PC-3 (cell line): ENCODE measurements at regions not wholly inside any gene's neighbourhood (a gene's known extent, or its start where the extent isn't known, plus 50 kb on each side); places are given as distances from the start of the nearest gene placed in this dataset.

Experiments
- ATAC-seq: fragments of 200-7000 bp; cut with Tn5 transposase; 2 replicates; pipeline ENCODE4 v1.9.1; 2020; ENCODE audit warnings: mild to moderate bottlenecking, moderate library complexity
- BruUV-seq: library from RNA; stranded (reverse); fragments of 400-500 nt; replicated peaks from 2 replicates; lab custom pipeline; 2021; lab: Mats Ljungman, UMichigan
- CTCF ChIA-PET: fragments of 300-600 bp; sonication (Branson Sonifier 250); formaldehyde crosslinking; loops from one replicate; lab custom pipeline; 2022; ENCODE audit warnings: antibody characterized with exemption; lab: Charles Lee
- POLR2A ChIA-PET: fragments of 300-600 bp; sonication (Branson Sonifier 250); formaldehyde crosslinking; loops from one replicate; lab custom pipeline; 2022; ENCODE audit warnings: antibody characterized with exemption; ENCODE audit not compliant: unreplicated experiment; lab: Charles Lee
- DNase-seq: peaks from one replicate; pipeline ENCODE4 v3.0.0-alpha.2; 2015
- H2AFZ ChIP-seq: fragments of 300-600 bp; sonication (generic); 2 replicates; pipeline ENCODE4 v1.6.0; 2016; ENCODE audit warnings: antibody characterized with exemption, low read length
- H3F3A ChIP-seq: fragments of 300-600 bp; sonication (generic); one replicate; pipeline ENCODE4 v1.6.0; 2017; ENCODE audit warnings: antibody characterized with exemption, low read length, control low read depth, mild to moderate bottlenecking; ENCODE audit not compliant: unreplicated experiment
- H3K27ac ChIP-seq: fragments of 300-600 bp; sonication (generic); 2 replicates; pipeline ENCODE4 v1.5.1; 2016; ENCODE audit warnings: mild to moderate bottlenecking, low read length
- H3K27me3 ChIP-seq: fragments of 300-600 bp; sonication (generic); 2 replicates; pipeline ENCODE4 v1.6.1; 2016; ENCODE audit warnings: low read length, mixed read lengths
- H3K36me3 ChIP-seq: fragments of 300-600 bp; sonication (generic); 2 replicates; pipeline ENCODE4 v1.6.1; 2016; ENCODE audit warnings: low read depth, mixed run types, low read length, mixed read lengths
- H3K4me1 ChIP-seq: fragments of 300-600 bp; sonication (generic); 2 replicates; pipeline ENCODE4 v1.5.1; 2016; ENCODE audit warnings: low read length; ENCODE audit not compliant: insufficient read depth
- H3K4me2 ChIP-seq: fragments of 300-600 bp; sonication (generic); 2 replicates; pipeline ENCODE4 v1.6.0; 2016; ENCODE audit warnings: low read length
- H3K4me3 ChIP-seq: fragments of 300-600 bp; sonication (generic); 2 replicates; pipeline ENCODE4 v1.5.1; 2016; ENCODE audit warnings: mild to moderate bottlenecking, low read length, mixed read lengths
- H3K79me2 ChIP-seq: fragments of 300-600 bp; sonication (generic); 2 replicates; pipeline ENCODE4 v1.6.1; 2017; ENCODE audit warnings: low read length, mixed read lengths
- H3K9ac ChIP-seq: fragments of 300-600 bp; sonication (generic); 2 replicates; pipeline ENCODE4 v1.6.0; 2016; ENCODE audit warnings: mild to moderate bottlenecking, low read length
- H3K9me2 ChIP-seq: fragments of 300-600 bp; sonication (generic); replicated peaks from 2 replicates; pipeline ENCODE4 v1.6.1; 2016; ENCODE audit warnings: mixed run types, low read length, mixed read lengths
- H3K9me3 ChIP-seq: fragments of 300-600 bp; sonication (generic); 2 replicates; pipeline ENCODE4 v1.6.1; 2016; ENCODE audit warnings: low read length, mixed read lengths
- H4K20me1 ChIP-seq: fragments of 300-600 bp; sonication (generic); 2 replicates; pipeline ENCODE4 v1.6.1; 2016; ENCODE audit warnings: low read length, mixed read lengths
- EZH2 ChIP-seq: fragments of 300-600 bp; sonication (generic); IDR thresholded peaks from one replicate; pipeline ENCODE4 v1.6.1; 2017; ENCODE audit warnings: antibody characterized with exemption, mild to moderate bottlenecking, low read length; ENCODE audit not compliant: unreplicated experiment
- EZH2phosphoT487 ChIP-seq: fragments of 300-600 bp; sonication (generic); IDR thresholded peaks from 2 replicates; pipeline ENCODE4 v1.6.1; 2018; ENCODE audit warnings: mild to moderate bottlenecking, antibody characterized with exemption, low read length, borderline replicate concordance
- intact Hi-C: fragments of 100-400 bp; cut with micrococcal nuclease; formaldehyde crosslinking; loops from 2 replicates; pipeline ENCODE4 v1.9.0; 2023
- TF ChIP-seq, protein P1 (sequence below): fragments of 300-600 bp; sonication (generic); conservative IDR thresholded peaks from 2 replicates; pipeline ENCODE4 v1.5.1; 2017; ENCODE audit warnings: antibody characterized with exemption, low read depth, mild to moderate bottlenecking, low read length

- H3K27ac ChIP-seq: no peak overlapping the region
- no peaks in the 10 kb centered on the region for H3F3A ChIP-seq
- no peaks in the 10 kb centered on the region for H3K36me3 ChIP-seq
- no peak for TF ChIP-seq EZH2phosphoT487
- TF ChIP-seq EZH2: no peak
- TF ChIP-seq, protein P1, sequence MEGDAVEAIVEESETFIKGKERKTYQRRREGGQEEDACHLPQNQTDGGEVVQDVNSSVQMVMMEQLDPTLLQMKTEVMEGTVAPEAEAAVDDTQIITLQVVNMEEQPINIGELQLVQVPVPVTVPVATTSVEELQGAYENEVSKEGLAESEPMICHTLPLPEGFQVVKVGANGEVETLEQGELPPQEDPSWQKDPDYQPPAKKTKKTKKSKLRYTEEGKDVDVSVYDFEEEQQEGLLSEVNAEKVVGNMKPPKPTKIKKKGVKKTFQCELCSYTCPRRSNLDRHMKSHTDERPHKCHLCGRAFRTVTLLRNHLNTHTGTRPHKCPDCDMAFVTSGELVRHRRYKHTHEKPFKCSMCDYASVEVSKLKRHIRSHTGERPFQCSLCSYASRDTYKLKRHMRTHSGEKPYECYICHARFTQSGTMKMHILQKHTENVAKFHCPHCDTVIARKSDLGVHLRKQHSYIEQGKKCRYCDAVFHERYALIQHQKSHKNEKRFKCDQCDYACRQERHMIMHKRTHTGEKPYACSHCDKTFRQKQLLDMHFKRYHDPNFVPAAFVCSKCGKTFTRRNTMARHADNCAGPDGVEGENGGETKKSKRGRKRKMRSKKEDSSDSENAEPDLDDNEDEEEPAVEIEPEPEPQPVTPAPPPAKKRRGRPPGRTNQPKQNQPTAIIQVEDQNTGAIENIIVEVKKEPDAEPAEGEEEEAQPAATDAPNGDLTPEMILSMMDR: no peak
- intact Hi-C loops: no loop called here
- H3K79me2 ChIP-seq: no peaks in the 10 kb centered on the region
- H3K9me3 ChIP-seq: no peaks in the 10 kb centered on the region
- no peak overlapping the region for H3K9ac ChIP-seq
- H3K27me3 ChIP-seq: peaks cover 84% of the 10 kb centered on the region
- H4K20me1 ChIP-seq: no peaks in the 10 kb centered on the region
- ChIA-PET POLR2A (no interaction called here), CTCF (no interaction called here)
- no peak overlapping the region for H3K4me2 ChIP-seq
- no peak overlapping the region for H2AFZ ChIP-seq
- H3K9me2 ChIP-seq: no peaks in the 10 kb centered on the region
- DNase-seq (no peak), ATAC-seq (no peak)
- no peak overlapping the region for H3K4me3 ChIP-seq
- no TSS peak for BruUV-seq
- no peaks in the 10 kb centered on the region for H3K4me1 ChIP-seq
Measured at GRCh38 chr3:10666621-10667020, 149.4 kb upstream of the SLC6A11 start.

DNA sequence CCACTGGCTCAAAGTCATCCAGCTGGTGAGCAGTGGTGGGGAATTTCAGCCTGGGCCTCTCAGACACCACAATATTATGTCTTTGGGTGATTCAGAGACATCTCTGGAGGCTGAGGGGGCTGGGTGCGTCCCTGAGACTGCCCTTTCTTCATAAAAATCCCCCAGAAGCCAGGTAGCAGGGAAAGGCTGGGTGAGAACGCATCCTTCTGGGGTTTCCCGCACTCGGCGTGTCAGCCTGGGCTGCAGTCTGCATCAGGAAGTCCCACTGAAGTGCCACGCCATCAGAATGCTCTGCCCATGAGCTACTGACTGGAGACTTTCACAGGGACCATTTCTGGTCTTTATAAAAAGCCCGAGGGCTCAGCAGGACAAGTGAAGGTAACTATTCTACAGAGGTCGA, 148.8 kb upstream of the SLC6A11 start:
- peaks cover 91% of the 10 kb centered on the region for H3K27me3 ChIP-seq
- H4K20me1 ChIP-seq: no peaks in the 10 kb centered on the region
- TF ChIP-seq EZH2phosphoT487 (no peak), EZH2 (no peak)
- TF ChIP-seq, protein P1: no peak
- H3F3A ChIP-seq: no peaks in the 10 kb centered on the region
- no peak overlapping the region for H2AFZ ChIP-seq
- intact Hi-C loops: no loop called here
- H3K9me3 ChIP-seq: no peaks in the 10 kb centered on the region
- no peak overlapping the region for H3K9ac ChIP-seq
- no peak overlapping the region for H3K4me2 ChIP-seq
- CTCF ChIA-PET: no interaction called here
- H3K9me2 ChIP-seq: no peaks in the 10 kb centered on the region
- POLR2A ChIA-PET: no interaction called here
- BruUV-seq: no TSS peak
- H3K79me2 ChIP-seq: no peaks in the 10 kb centered on the region
- no peaks in the 10 kb centered on the region for H3K36me3 ChIP-seq
- no peaks in the 10 kb centered on the region for H3K4me1 ChIP-seq
- DNase-seq: no peak
- no peak for ATAC-seq
- H3K4me3 ChIP-seq: no peak overlapping the region
- H3K27ac ChIP-seq: no peak overlapping the region

DNA sequence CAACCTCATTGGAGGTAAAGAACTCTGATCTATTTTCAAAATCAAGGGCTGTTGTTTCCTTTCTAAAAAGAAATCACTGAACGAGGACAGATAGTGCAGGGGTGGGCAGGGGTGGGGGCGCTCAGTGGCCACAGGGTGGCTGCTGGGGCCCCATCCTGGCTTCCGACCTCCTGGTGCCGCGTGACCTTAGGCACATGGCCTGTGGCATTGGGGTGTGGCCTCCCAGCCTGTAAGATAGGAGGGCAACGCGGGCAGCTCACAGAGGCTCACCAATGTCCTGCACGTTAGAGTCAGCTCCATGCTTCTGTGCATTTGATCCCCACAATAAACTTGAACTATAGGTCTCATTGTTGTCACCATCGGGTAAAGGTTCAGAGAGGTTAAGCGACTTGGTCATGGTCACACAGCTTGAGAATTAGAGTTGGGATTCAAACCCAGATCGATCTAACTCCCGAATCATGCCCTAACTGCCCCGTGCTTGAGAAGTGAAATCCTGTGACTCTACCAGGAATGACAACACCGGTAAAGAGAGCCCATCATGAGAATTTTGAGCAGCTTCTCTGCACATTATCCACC, 148.0 kb upstream of the SLC6A11 start:
- Histone ChIP-seq H3K9me3 (no peaks in the 10 kb centered on the region), H3K4me3 (no peak overlapping the region), H3K4me2 (no peak overlapping the region), H3K27ac (no peak overlapping the region), H2AFZ (no peak overlapping the region), H3K27me3 (peaks cover 98% of the 10 kb centered on the region), H3K79me2 (no peaks in the 10 kb centered on the region), H3K4me1 (no peaks in the 10 kb centered on the region), H3K9ac (no peak overlapping the region), H3K9me2 (no peaks in the 10 kb centered on the region), H4K20me1 (no peaks in the 10 kb centered on the region), H3K36me3 (no peaks in the 10 kb centered on the region), H3F3A (no peaks in the 10 kb centered on the region)
- intact Hi-C loops: no loop called here
- DNase-seq: no peak
- BruUV-seq: no TSS peak
- CTCF ChIA-PET: no interaction called here
- no peak for ATAC-seq
- TF ChIP-seq, protein P1: no peak
- TF ChIP-seq EZH2 (no peak), EZH2phosphoT487 (no peak)
- POLR2A ChIA-PET: no interaction called here
